ENCODE measurements at regions not wholly inside any gene's neighbourhood (a gene's known extent, or its start where the extent isn't known, plus 50 kb on each side); places are given as distances from the start of the nearest gene placed in this dataset.

- Histone ChIP-seq H3K23ac (ENCODE audit: low read depth, low read length) (no peak overlapping the region), H4K5ac (ENCODE audit: low read depth, low read length) (no peak overlapping the region), H3K14ac (replicated peaks; ENCODE audit: low read depth, low read length) (no peak overlapping the region), H2BK5ac (ENCODE audit: low read depth, low read length, poor library complexity, severe bottlenecking) (no peak overlapping the region), H3K4me1 (ENCODE audit: control insufficient read depth, insufficient read depth, low read length) (no peaks in the 10 kb centered on the region), H2BK15ac (ENCODE audit: low read depth, low read length) (no peak overlapping the region), H2AK9ac (replicated peaks; ENCODE audit: low read depth, low read length, poor library complexity) (no peak overlapping the region), H3K18ac (ENCODE audit: low read depth, low read length) (no peak overlapping the region), H3K4ac (ENCODE audit: low read depth, low read length) (no peak overlapping the region), H3K27ac (ENCODE audit: insufficient read depth, low read length) (no peak overlapping the region), H2AK5ac (ENCODE audit: low read depth, low read length) (no peak overlapping the region), H4K91ac (ENCODE audit: insufficient read depth, low read depth, low read length) (no peak overlapping the region), H3K9me3 (ENCODE audit: control insufficient read depth, insufficient read depth, low read length) (0 out of 2 replicates have a peak, but pooled peaks cover 2% of the 10 kb centered on the region), H3K27me3 (ENCODE audit: control insufficient read depth, insufficient read depth, low read length) (no peaks in the 10 kb centered on the region), H3K36me3 (ENCODE audit: control insufficient read depth, insufficient read depth, low read length) (no peaks in the 10 kb centered on the region), H3K9ac (ENCODE audit: low read depth, low read length) (no peak overlapping the region), H3K56ac (ENCODE audit: extremely low read depth, insufficient read depth, low read length) (no peak overlapping the region), H3K4me2 (ENCODE audit: low read depth, low read length) (no peak overlapping the region), H2BK120ac (ENCODE audit: low read depth, low read length) (no peak overlapping the region), H3K79me1 (ENCODE audit: low read depth in 1 of 2, low read length in 2 of 2) (no peaks in the 10 kb centered on the region), H3K9me1 (ENCODE audit: insufficient read depth, low read length) (no peaks in the 10 kb centered on the region), H3K4me3 (ENCODE audit: insufficient read depth, low read depth, low read length) (no peak overlapping the region), H4K20me1 (ENCODE audit: insufficient read depth, low read length) (no peaks in the 10 kb centered on the region), H2AFZ (replicated peaks; ENCODE audit: low read length, poor library complexity) (no peak overlapping the region), H2BK20ac (ENCODE audit: low read depth, low read length) (no peak overlapping the region), H4K8ac (ENCODE audit: low read depth in 2 of 2, low read length in 2 of 2) (no peak overlapping the region)
- in situ Hi-C loops (cut with MboI; ENCODE audit: low sequenced_read_pairs): no loop called here
- TF ChIP-seq CEBPB (IDR thresholded peaks at IDR 0.05; ENCODE audit: low read depth, low read length): no peak
- no peak for TF ChIP-seq FOS (IDR thresholded peaks at IDR 0.05; ENCODE audit: low read depth, low read length)
- TF ChIP-seq MXI1 (IDR thresholded peaks at IDR 0.05; ENCODE audit: borderline replicate concordance, low read depth, low read length): no peak
- no peak for TF ChIP-seq SMC3 (IDR thresholded peaks at IDR 0.05; ENCODE audit: low read depth, low read length)
- TF ChIP-seq MAFK (IDR thresholded peaks at IDR 0.05; ENCODE audit: low read depth, low read length): no peak
- TF ChIP-seq ELK1 (IDR thresholded peaks at IDR 0.05; ENCODE audit: borderline replicate concordance, low read depth, low read length): no peak
- no peak for TF ChIP-seq MAZ (IDR thresholded peaks at IDR 0.05; ENCODE audit: borderline replicate concordance, low read depth, low read length)
- TF ChIP-seq RAD21 (IDR thresholded peaks at IDR 0.05; ENCODE audit: low read length): no peak
- TF ChIP-seq POLR2A (IDR thresholded peaks at IDR 0.05; ENCODE audit: low read depth, low read length): no peak
- no peak for TF ChIP-seq USF2 (IDR thresholded peaks at IDR 0.05; ENCODE audit: low read depth, low read length)
- no peak for TF ChIP-seq CHD1 (IDR thresholded peaks at IDR 0.05; ENCODE audit: low read depth, low read length)
- no peak for TF ChIP-seq RFX5 (IDR thresholded peaks at IDR 0.05; ENCODE audit: low read depth, low read length)
- no peak for TF ChIP-seq NFE2L2 (IDR thresholded peaks at IDR 0.05; ENCODE audit: low read depth, low read length)
- TF ChIP-seq BHLHE40 (IDR thresholded peaks at IDR 0.05; ENCODE audit: low read depth, low read length): no peak
- no peak for TF ChIP-seq CTCF (conservative IDR thresholded peaks at IDR 0.05; ENCODE audit: low read depth, low read length)
- ChIA-PET CTCF (no interaction called here), POLR2A (ENCODE audit: unreplicated experiment) (no interaction called here)
- WGBS, 2 experiments (ENCODE audit: extremely low coverage in 2 of 2, insufficient read length in 1 of 2): no CpG with 5 or more reads among the region's 1 CpG
- DNase-seq (no peak), ATAC-seq (ENCODE audit: low read depth) (no peak)
- no TSS peak for BruUV-seq (replicated peaks)
- intact Hi-C loops (cut with micrococcal nuclease): no loop called here
- dilution Hi-C loops (cut with HindIII; ENCODE audit: low sequenced_read_pairs, unreplicated experiment): no loop called here
Observed at GRCh38 chr13:82436099-82436585, 1446.1 kb downstream of the SLITRK1 start.

Measured in IMR-90 (cell line).